Liver (tissue), 8 donors: ENCODE measurements at regions not wholly inside any gene's neighbourhood (a gene's known extent, or its start where the extent isn't known, plus 50 kb on each side); places are given as distances from the start of the nearest gene placed in this dataset.

Experiments used
- DNase-seq: peaks from one replicate; pipeline ENCODE4 v3.0.0-alpha.2; 2017; ENCODE audit warnings: low spot score
- H3K27ac ChIP-seq, 2 donors: one replicate each; pipeline ENCODE4 v1.7.0; 2013; ENCODE audit warnings: inconsistent platforms in 2 of 2, low read length in 2 of 2, control low read depth in 1 of 2, low read depth in 1 of 2, mild to moderate bottlenecking in 1 of 2
- H3K27me3 ChIP-seq, 4 donors: one replicate each; pipeline versions ENCODE4 v1.6.1 to v1.7.0; 2013; ENCODE audit warnings: low read length in 3 of 4, inconsistent platforms in 1 of 4, mild to moderate bottlenecking in 1 of 4, moderate library complexity in 1 of 4; ENCODE audit not compliant: control insufficient read depth in 4 of 4, insufficient read depth in 4 of 4
- H3K36me3 ChIP-seq, 4 donors: one replicate each; pipeline versions ENCODE4 v1.6.1 to v1.7.0; 2013; ENCODE audit warnings: low read length in 3 of 4, mild to moderate bottlenecking in 3 of 4, low read depth in 1 of 4, moderate library complexity in 1 of 4; ENCODE audit not compliant: control insufficient read depth in 4 of 4, insufficient read depth in 3 of 4
- H3K4me1 ChIP-seq, 4 donors: one replicate each; pipeline versions ENCODE4 v1.6.1 to v1.7.0; 2013; ENCODE audit warnings: low read length in 3 of 4, mild to moderate bottlenecking in 3 of 4, moderate library complexity in 1 of 4; ENCODE audit not compliant: control insufficient read depth in 4 of 4, insufficient read depth in 4 of 4
- H3K4me3 ChIP-seq, 3 donors: one replicate each; pipeline versions ENCODE4 v1.6.1 to v1.7.0; 2013; ENCODE audit warnings: low read length in 3 of 3, control low read depth in 1 of 3, low read depth in 1 of 3, mild to moderate bottlenecking in 1 of 3
- H3K9ac ChIP-seq, 2 donors: one replicate each; pipeline ENCODE4 v1.7.0; 2013; ENCODE audit warnings: low read length in 2 of 2, mild to moderate bottlenecking in 2 of 2, moderate library complexity in 2 of 2, control low read depth in 1 of 2, low read depth in 1 of 2
- H3K9me3 ChIP-seq, 4 donors: one replicate each; pipeline versions ENCODE4 v1.6.1 to v1.7.0; 2013; ENCODE audit warnings: low read length in 3 of 4; ENCODE audit not compliant: control insufficient read depth in 4 of 4
- ATF3 ChIP-seq: IDR thresholded peaks from 2 replicates; pipeline ENCODE4 v1.6.1; 2016; ENCODE audit warnings: antibody characterized with exemption
- CTCF ChIP-seq: fragments of 150-350 bp; IDR thresholded peaks from 2 replicates; pipeline ENCODE4 v1.5.1; 2017; ENCODE audit warnings: improper control_type of control experiment, low read depth, low read length; ENCODE audit not compliant: missing input control
- FOXA1 ChIP-seq: IDR thresholded peaks from 2 replicates; pipeline ENCODE4 v1.6.1; 2016; ENCODE audit warnings: antibody characterized with exemption
- FOXA2 ChIP-seq: IDR thresholded peaks from 2 replicates; pipeline ENCODE4 v1.6.1; 2016; ENCODE audit warnings: antibody characterized with exemption
- GABPA ChIP-seq, 2 donors: IDR thresholded peaks in 1 of 2; conservative IDR thresholded peaks in 1 of 2; 2 replicates each; pipeline ENCODE4 v1.6.1; 2016; ENCODE audit warnings: antibody characterized with exemption in 2 of 2, mild to moderate bottlenecking in 1 of 2, moderate library complexity in 1 of 2
- HNF4A ChIP-seq, 2 donors: conservative IDR thresholded peaks; 2 replicates each; pipeline ENCODE4 v1.6.1; 2016; ENCODE audit warnings: antibody characterized with exemption in 2 of 2, mild to moderate bottlenecking in 2 of 2
- HNF4G ChIP-seq: IDR thresholded peaks from 2 replicates; pipeline ENCODE4 v1.6.1; 2016; ENCODE audit warnings: antibody characterized with exemption
- JUND ChIP-seq, 2 donors: IDR thresholded peaks; 2 replicates each; pipeline ENCODE4 v1.6.1; 2016; ENCODE audit warnings: antibody characterized with exemption in 2 of 2
- MAX ChIP-seq: IDR thresholded peaks from 2 replicates; pipeline ENCODE4 v1.6.1; 2016; ENCODE audit warnings: antibody characterized with exemption
- NR2F2 ChIP-seq: IDR thresholded peaks from 2 replicates; pipeline ENCODE4 v1.6.1; 2016; ENCODE audit warnings: antibody characterized with exemption
- RAD21 ChIP-seq, 2 donors: IDR thresholded peaks; 2 replicates each; pipeline ENCODE4 v1.6.1; 2016; ENCODE audit warnings: antibody characterized with exemption in 2 of 2, mild to moderate bottlenecking in 2 of 2
- REST ChIP-seq: IDR thresholded peaks from 2 replicates; pipeline ENCODE4 v1.6.1; 2016; ENCODE audit warnings: antibody characterized with exemption, mild to moderate bottlenecking
- SP1 ChIP-seq: IDR thresholded peaks from 2 replicates; pipeline ENCODE4 v1.6.1; 2018; ENCODE audit warnings: antibody characterized with exemption, mild to moderate bottlenecking
- TAF1 ChIP-seq: conservative IDR thresholded peaks from 2 replicates; pipeline ENCODE4 v1.6.1; 2016; ENCODE audit warnings: antibody characterized with exemption, mild to moderate bottlenecking
- ZBTB33 ChIP-seq: IDR thresholded peaks from 2 replicates; pipeline ENCODE4 v1.6.1; 2016; ENCODE audit warnings: antibody characterized with exemption
- WGBS: extraction: QIAGEN DNeasy Blood & Tissue Kit; methylation state at CpG from one replicate; pipeline ENCODE4 v1.1.7; 2013; 5-methylcytosine and 5-hydroxymethylcytosine counted together
- donor health status: healthy.
- donor health status: healthy.
- donor health status: healthy.
- donor health status: healthy.
- donor health status: healthy.

GRCh38 chr11:134474942-134475341, 62.9 kb upstream of the B3GAT1 start:
- H3K9me3 ChIP-seq: no peaks in the 10 kb centered on the region
- no peak overlapping the region for H3K9ac ChIP-seq
- H3K4me1 ChIP-seq: peaks cover 0 to 9% (median 4%) of the 10 kb centered on the region in 4 donors
- H3K4me3 ChIP-seq: no peak overlapping the region
- no peaks in the 10 kb centered on the region for H3K36me3 ChIP-seq
- DNase-seq: no peak
- no peaks in the 10 kb centered on the region for H3K27me3 ChIP-seq
- WGBS: 93% methylated on average over 9 of the region's 9 CpGs
- no peak for TF ChIP-seq JUND (IDR thresholded peaks at IDR 0.05)
- TF ChIP-seq CTCF: no peak
- TF ChIP-seq NR2F2: no peak
- TF ChIP-seq RAD21 (IDR thresholded peaks at IDR 0.05): no peak
- TF ChIP-seq FOXA1: no peak
- no peak for TF ChIP-seq ZBTB33
- no peak for TF ChIP-seq TAF1
- TF ChIP-seq FOXA2: no peak
- no peak for TF ChIP-seq ATF3
- TF ChIP-seq HNF4A (conservative IDR thresholded peaks at IDR 0.05): no peak
- TF ChIP-seq REST: no peak
- no peak overlapping the region for H3K27ac ChIP-seq

- Histone ChIP-seq H3K9ac (no peak overlapping the region), H3K9me3 (no peaks in the 10 kb centered on the region), H3K27me3 (no peaks in the 10 kb centered on the region), H3K4me3 (no peak overlapping the region), H3K27ac (no peak overlapping the region), H3K4me1 (peaks cover 0 to 7% (median 0%) of the 10 kb centered on the region in 4 donors), H3K36me3 (no peaks in the 10 kb centered on the region)
- WGBS: 82% methylated on average over 21 of the region's 21 CpGs
- TF ChIP-seq REST (no peak), HNF4G (no peak), SP1 (no peak), GABPA (IDR thresholded peaks at IDR 0.05 in 1 of 2, conservative IDR thresholded peaks at IDR 0.05 in 1 of 2) (no peak), HNF4A (conservative IDR thresholded peaks at IDR 0.05) (no peak), FOXA2 (no peak), MAX (no peak), TAF1 (no peak), RAD21 (IDR thresholded peaks at IDR 0.05) (no peak)
- no peak for DNase-seq
Observed at GRCh38 chr11:134474070-134474860, 62.2 kb upstream of the B3GAT1 start.
